Trophoblast cell (in vitro differentiated cells and primary cell): ENCODE measurements at regions not wholly inside any gene's neighbourhood (a gene's known extent, or its start where the extent isn't known, plus 50 kb on each side); places are given as distances from the start of the nearest gene placed in this dataset.

Source experiments
- DNase-seq, 2 donors: peaks; one replicate each; pipeline ENCODE4 v3.0.0-alpha.2; 2016
- H2AFZ ChIP-seq: 2 replicates; pipeline ENCODE4 v1.6.1; 2013; ENCODE audit warnings: low read length, moderate library complexity, mild to moderate bottlenecking; ENCODE audit not compliant: insufficient read depth, poor library complexity
- H2AK5ac ChIP-seq: 2 replicates; pipeline ENCODE4 v1.6.1; 2013; ENCODE audit warnings: mild to moderate bottlenecking, low read length
- H2BK120ac ChIP-seq: 2 replicates; pipeline ENCODE4 v1.6.1; 2013; ENCODE audit warnings: low read length, mild to moderate bottlenecking, moderate library complexity; ENCODE audit not compliant: insufficient read depth, poor library complexity
- H2BK12ac ChIP-seq: 2 replicates; pipeline ENCODE4 v1.6.1; 2013; ENCODE audit warnings: mild to moderate bottlenecking, low read length, moderate library complexity
- H2BK5ac ChIP-seq: 2 replicates; pipeline ENCODE4 v1.6.1; 2013; ENCODE audit warnings: low read length, low read depth, moderate library complexity, mild to moderate bottlenecking; ENCODE audit not compliant: poor library complexity
- H3K14ac ChIP-seq: 2 replicates; pipeline ENCODE4 v1.6.1; 2013; ENCODE audit warnings: mild to moderate bottlenecking, low read length
- H3K18ac ChIP-seq: 2 replicates; pipeline ENCODE4 v1.6.1; 2013; ENCODE audit warnings: mild to moderate bottlenecking, low read length
- H3K23ac ChIP-seq: 2 replicates; pipeline ENCODE4 v1.6.1; 2013; ENCODE audit warnings: low read length
- H3K27ac ChIP-seq: 2 replicates; pipeline ENCODE4 v1.5.1; 2013; ENCODE audit warnings: low read depth, mild to moderate bottlenecking, inconsistent platforms, low read length, moderate library complexity
- H3K27me3 ChIP-seq: 2 replicates; pipeline ENCODE4 v1.6.1; 2013; ENCODE audit warnings: inconsistent platforms, mild to moderate bottlenecking, low read length, moderate library complexity; ENCODE audit not compliant: insufficient read depth
- H3K36me3 ChIP-seq, 2 experiments: 1 replicate in 1 of 2; 2 replicates in 1 of 2; pipeline ENCODE4 v1.6.1; 2013; ENCODE audit warnings: low read length in 2 of 2, mild to moderate bottlenecking in 2 of 2, moderate library complexity in 1 of 2; ENCODE audit not compliant: insufficient read depth in 2 of 2, control insufficient read depth in 1 of 2
- H3K4ac ChIP-seq: 2 replicates; pipeline ENCODE4 v1.6.1; 2013; ENCODE audit warnings: low read depth, mild to moderate bottlenecking, low read length, moderate library complexity
- H3K4me1 ChIP-seq, 2 experiments: 1 replicate in 1 of 2; 2 replicates in 1 of 2; pipeline ENCODE4 v1.6.1; 2013; ENCODE audit warnings: low read length in 2 of 2, mild to moderate bottlenecking in 2 of 2, moderate library complexity in 1 of 2; ENCODE audit not compliant: insufficient read depth in 2 of 2, control insufficient read depth in 1 of 2
- H3K4me2 ChIP-seq: 2 replicates; pipeline ENCODE4 v1.6.1; 2013; ENCODE audit warnings: inconsistent platforms, mild to moderate bottlenecking, low read length, moderate library complexity
- H3K4me3 ChIP-seq: 2 replicates; pipeline ENCODE4 v1.5.1; 2013; ENCODE audit warnings: mild to moderate bottlenecking, low read depth, low read length, inconsistent platforms
- H3K79me1 ChIP-seq: one replicate; pipeline ENCODE4 v1.6.1; 2013; ENCODE audit warnings: low read length
- H3K79me2 ChIP-seq: 2 replicates; pipeline ENCODE4 v1.6.1; 2013; ENCODE audit warnings: low read length, mild to moderate bottlenecking; ENCODE audit not compliant: control insufficient read depth, insufficient read depth, poor library complexity
- H3K9ac ChIP-seq: 2 replicates; pipeline ENCODE4 v1.6.1; 2013; ENCODE audit warnings: mild to moderate bottlenecking, low read length
- H3K9me3 ChIP-seq: 2 replicates; pipeline ENCODE4 v1.6.1; 2013; ENCODE audit warnings: low read depth, mild to moderate bottlenecking, control low read depth, inconsistent platforms, low read length; ENCODE audit not compliant: insufficient read depth
- H4K12ac ChIP-seq: 2 replicates; pipeline ENCODE4 v1.6.1; 2013; ENCODE audit warnings: low read depth, mild to moderate bottlenecking, low read length, moderate library complexity
- H4K8ac ChIP-seq: 2 replicates; pipeline ENCODE4 v1.6.1; 2013; ENCODE audit warnings: low read depth, mild to moderate bottlenecking, low read length, moderate library complexity
- H4K91ac ChIP-seq: one replicate; pipeline ENCODE4 v1.6.1; 2013; ENCODE audit warnings: low read depth, mild to moderate bottlenecking, low read length, moderate library complexity
- WGBS: extraction: QIAGEN DNeasy Blood & Tissue Kit; methylation state at CpG from one replicate; pipeline ENCODE4 v1.1.7; 2013; ENCODE audit warnings: missing lambda C conversion rate; ENCODE audit not compliant: insufficient read length, insufficient coverage; ENCODE audit errors: extremely low coverage; 5-methylcytosine and 5-hydroxymethylcytosine counted together

- no peak overlapping the region for H2AFZ ChIP-seq
- H2BK120ac ChIP-seq: no peak overlapping the region
- H3K4ac ChIP-seq: no peak overlapping the region
- no peaks in the 10 kb centered on the region for H3K36me3 ChIP-seq
- WGBS: no CpG with 5 or more reads among the region's 4 CpGs
- H2AK5ac ChIP-seq: no peak overlapping the region
- no peaks in the 10 kb centered on the region for H3K9me3 ChIP-seq
- H3K14ac ChIP-seq: no peak overlapping the region
- no peak overlapping the region for H4K8ac ChIP-seq
- H4K12ac ChIP-seq: no peak overlapping the region
- peak overlapping the region; percentile 2 for H3K27ac ChIP-seq
- no peak overlapping the region for H3K18ac ChIP-seq
- H3K27me3 ChIP-seq: no peaks in the 10 kb centered on the region
- H3K79me2 ChIP-seq: no peaks in the 10 kb centered on the region
- H3K23ac ChIP-seq: no peak overlapping the region
- no peak overlapping the region for H3K4me2 ChIP-seq
- DNase-seq: peak in 1 of 2 donors; percentile 55
- no peaks in the 10 kb centered on the region for H3K79me1 ChIP-seq
- H3K9ac ChIP-seq: no peak overlapping the region
- no peaks in the 10 kb centered on the region for H3K4me1 ChIP-seq
- no peak overlapping the region for H2BK12ac ChIP-seq
- H3K4me3 ChIP-seq: no peak overlapping the region
- H2BK5ac ChIP-seq: no peak overlapping the region
- H4K91ac ChIP-seq: no peak overlapping the region
Observed at GRCh38 chr11:97990162-97990920, 1030.4 kb upstream of the CNTN5 start.

GRCh38 chr11:97993562-97993961, 1027.2 kb upstream of the CNTN5 start:
- Histone ChIP-seq H3K23ac (no peak overlapping the region), H2AK5ac (no peak overlapping the region), H3K4ac (no peak overlapping the region), H3K27me3 (no peaks in the 10 kb centered on the region), H4K12ac (no peak overlapping the region), H3K4me2 (no peak overlapping the region), H3K36me3 (no peaks in the 10 kb centered on the region), H3K79me2 (no peaks in the 10 kb centered on the region), H4K91ac (no peak overlapping the region), H3K27ac (no peak overlapping the region), H4K8ac (no peak overlapping the region), H3K4me3 (no peak overlapping the region), H2BK12ac (no peak overlapping the region), H3K9me3 (no peaks in the 10 kb centered on the region), H2BK120ac (no peak overlapping the region), H3K79me1 (no peaks in the 10 kb centered on the region), H3K4me1 (no peaks in the 10 kb centered on the region), H3K14ac (no peak overlapping the region), H3K18ac (no peak overlapping the region), H3K9ac (no peak overlapping the region), H2BK5ac (no peak overlapping the region), H2AFZ (no peak overlapping the region)
- no CpG with 5 or more reads among the region's 4 CpGs for WGBS
- no peak for DNase-seq

GRCh38 chr11:97995874-97996273, 1024.9 kb upstream of the CNTN5 start:
- no peak overlapping the region for H3K23ac ChIP-seq
- H3K4me1 ChIP-seq: no peaks in the 10 kb centered on the region
- H4K91ac ChIP-seq: no peak overlapping the region
- H3K4me2 ChIP-seq: no peak overlapping the region
- no peak overlapping the region for H3K27ac ChIP-seq
- no peak overlapping the region for H2AK5ac ChIP-seq
- no peak overlapping the region for H3K4ac ChIP-seq
- H2BK12ac ChIP-seq: no peak overlapping the region
- H3K79me2 ChIP-seq: no peaks in the 10 kb centered on the region
- no peak overlapping the region for H2BK5ac ChIP-seq
- H3K27me3 ChIP-seq: no peaks in the 10 kb centered on the region
- no peak overlapping the region for H2AFZ ChIP-seq
- H4K8ac ChIP-seq: no peak overlapping the region
- WGBS: no CpG with 5 or more reads among the region's 3 CpGs
- DNase-seq: no peak
- H3K4me3 ChIP-seq: no peak overlapping the region
- no peak overlapping the region for H3K18ac ChIP-seq
- H3K9ac ChIP-seq: no peak overlapping the region
- no peaks in the 10 kb centered on the region for H3K36me3 ChIP-seq
- no peak overlapping the region for H4K12ac ChIP-seq
- H3K79me1 ChIP-seq: no peaks in the 10 kb centered on the region
- no peak overlapping the region for H2BK120ac ChIP-seq
- no peak overlapping the region for H3K14ac ChIP-seq
- H3K9me3 ChIP-seq: no peaks in the 10 kb centered on the region

GRCh38 chr11:97996762-97997161, 1024.0 kb upstream of the CNTN5 start:
- DNase-seq: no peak
- Histone ChIP-seq H3K4me2 (no peak overlapping the region), H4K91ac (no peak overlapping the region), H3K9ac (no peak overlapping the region), H3K36me3 (no peaks in the 10 kb centered on the region), H2AFZ (no peak overlapping the region), H3K79me2 (no peaks in the 10 kb centered on the region), H3K9me3 (no peaks in the 10 kb centered on the region), H2AK5ac (no peak overlapping the region), H3K4me1 (no peaks in the 10 kb centered on the region), H4K8ac (no peak overlapping the region), H3K23ac (no peak overlapping the region), H3K18ac (no peak overlapping the region), H3K27ac (no peak overlapping the region), H2BK120ac (no peak overlapping the region), H2BK12ac (no peak overlapping the region), H3K4me3 (no peak overlapping the region), H3K14ac (no peak overlapping the region), H3K79me1 (no peaks in the 10 kb centered on the region), H2BK5ac (no peak overlapping the region), H4K12ac (no peak overlapping the region), H3K27me3 (no peaks in the 10 kb centered on the region), H3K4ac (no peak overlapping the region)
- no CpG with 5 or more reads among the region's 3 CpGs for WGBS
